HG03558 (cell line): ENCODE measurements at regions not wholly inside any gene's neighbourhood (a gene's known extent, or its start where the extent isn't known, plus 50 kb on each side); places are given as distances from the start of the nearest gene placed in this dataset.
"Not testable (repeated sequence)": the region's sequence is repeated elsewhere in the genome, so short reads cannot be mapped to it uniquely, and the experiment has no call there.

ENCODE experiments used
- ATAC-seq: cut with Tn5 transposase; IDR thresholded peaks from one replicate; pipeline ENCODE4 v1.9.1; 2021; ENCODE audit warnings: moderate number of reproducible peaks; ENCODE audit not compliant: unreplicated experiment; ENCODE audit errors: extremely low read depth

- ATAC-seq, result no peak
Observed at GRCh38 chr6:80969439-80969838, 783.0 kb downstream of the TENT5A start.

- ATAC-seq, result no peak
Observed at GRCh38 chr6:80967609-80968008, 784.9 kb downstream of the TENT5A start.

- no peak for ATAC-seq
Observed at GRCh38 chr6:80962382-80962781, 790.1 kb downstream of the TENT5A start.

GRCh38 chr6:80961166-80961565 lies 791.3 kb downstream of the TENT5A start:
- ATAC-seq, result no peak

- ATAC-seq, result no peak
Observed at GRCh38 chr6:80959034-80959433, 793.4 kb downstream of the TENT5A start.

GRCh38 chr6:80956898-80957297 lies 795.6 kb downstream of the TENT5A start:
- no peak for ATAC-seq

GRCh38 chr6:80952479-80952878 lies 800.0 kb downstream of the TENT5A start:
- not testable (repeated sequence) for ATAC-seq

GRCh38 chr6:80946402-80946801 lies 806.1 kb downstream of the TENT5A start:
- no peak for ATAC-seq

GRCh38 chr6:80942911-80943310 lies 809.6 kb downstream of the TENT5A start:
- no peak for ATAC-seq

GRCh38 chr6:80940976-80941375 lies 811.5 kb downstream of the TENT5A start:
- no peak for ATAC-seq

- no peak for ATAC-seq
Observed at GRCh38 chr6:80940571-80940970, 811.9 kb downstream of the TENT5A start.

- no peak for ATAC-seq
Observed at GRCh38 chr6:80939898-80940297, 812.6 kb downstream of the TENT5A start.

- ATAC-seq, result no peak
Observed at GRCh38 chr6:80939480-80939879, 813.0 kb downstream of the TENT5A start.

GRCh38 chr6:80938131-80938530 lies 814.4 kb downstream of the TENT5A start:
- ATAC-seq, result no peak

GRCh38 chr6:80932359-80932758 lies 820.1 kb downstream of the TENT5A start:
- no peak for ATAC-seq

- ATAC-seq, result no peak
Observed at GRCh38 chr6:80930376-80930775, 822.1 kb downstream of the TENT5A start.

- no peak for ATAC-seq
Observed at GRCh38 chr6:80923816-80924215, 817.3 kb downstream of the BCKDHB start.

GRCh38 chr6:80922916-80923455 lies 816.5 kb downstream of the BCKDHB start:
- ATAC-seq, result no peak

GRCh38 chr6:80921861-80922460 lies 815.5 kb downstream of the BCKDHB start:
- ATAC-seq, result no peak

- no peak for ATAC-seq
Observed at GRCh38 chr6:80907831-80908230, 801.4 kb downstream of the BCKDHB start.

- no peak for ATAC-seq
Observed at GRCh38 chr6:80903711-80904110, 797.2 kb downstream of the BCKDHB start.

- ATAC-seq, result no peak
Observed at GRCh38 chr6:80886475-80886874, 780.0 kb downstream of the BCKDHB start.
